ENCODE measurements at regions not wholly inside any gene's neighbourhood (a gene's known extent, or its start where the extent isn't known, plus 50 kb on each side); places are given as distances from the start of the nearest gene placed in this dataset.

DNA sequence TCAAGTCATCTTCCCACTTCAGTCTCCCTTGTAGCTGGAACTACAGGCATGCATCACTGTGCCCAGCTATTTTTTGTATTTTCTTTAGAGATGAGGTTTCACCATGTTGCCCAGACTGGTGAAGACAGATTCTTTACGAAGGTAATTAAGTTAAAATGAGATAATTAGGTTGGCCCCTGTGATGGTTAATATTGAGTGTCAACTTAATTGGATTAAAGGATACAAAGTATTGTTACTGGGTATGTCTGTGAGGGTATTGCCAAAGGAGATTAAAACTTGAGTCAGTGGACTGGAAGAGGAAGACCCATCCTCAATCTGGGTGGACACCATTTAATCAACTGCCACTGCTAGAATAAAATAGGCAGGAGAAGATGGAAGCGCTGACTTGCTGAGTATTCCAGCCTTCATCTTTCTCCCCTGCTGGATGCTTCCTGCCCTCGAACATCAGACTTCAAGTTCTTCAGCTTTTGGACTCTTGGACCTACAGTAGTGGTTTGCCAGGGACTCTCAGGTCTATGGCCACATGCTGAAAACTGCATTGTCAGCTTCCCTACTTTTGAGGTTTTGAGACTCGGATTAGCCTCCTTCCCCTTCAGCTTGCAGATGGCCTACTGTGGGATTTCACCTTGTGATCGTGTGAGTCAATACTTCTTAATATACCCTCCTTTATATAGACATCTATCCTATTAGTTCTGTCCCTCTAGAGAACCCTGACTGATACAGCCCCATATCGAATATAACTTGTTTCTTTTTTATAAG, 269.1 kb downstream of the TMX3 start:
- Histone ChIP-seq H3K4me1 (no peaks in the 10 kb centered on the region), H2AFZ (replicated peaks) (no peak overlapping the region), H3K4me3 (no peak overlapping the region), H3K27me3 (no peaks in the 10 kb centered on the region), H3K4me2 (no peak overlapping the region), H3K9ac (no peak overlapping the region), H3K9me3 (ENCODE audit: low read depth) (no peaks in the 10 kb centered on the region), H3K36me3 (no peaks in the 10 kb centered on the region), H3F3A (ENCODE audit: low read depth) (no peaks in the 10 kb centered on the region), H3K79me2 (ENCODE audit: low read depth) (no peaks in the 10 kb centered on the region), H4K20me1 (ENCODE audit: low read depth) (no peaks in the 10 kb centered on the region), H3K27ac (no peak overlapping the region)
- Mint-ChIP-seq H3K4me3 (no peak overlapping the region), H3K9me3 (no peaks in the 10 kb centered on the region), H3K27ac (no peak overlapping the region), H3K4me1 (no peaks in the 10 kb centered on the region), H3K36me3 (no peaks in the 10 kb centered on the region), H3K27me3 (ENCODE audit: insufficient read depth, low read depth) (peaks cover 2% of the 10 kb centered on the region)
- DNase-seq (ENCODE audit: low spot score): no peak
- TF ChIP-seq EZH2 (IDR thresholded peaks at IDR 0.05) (no peak), EZH2phosphoT487 (IDR thresholded peaks at IDR 0.05) (peak; percentile 35)

DNA sequence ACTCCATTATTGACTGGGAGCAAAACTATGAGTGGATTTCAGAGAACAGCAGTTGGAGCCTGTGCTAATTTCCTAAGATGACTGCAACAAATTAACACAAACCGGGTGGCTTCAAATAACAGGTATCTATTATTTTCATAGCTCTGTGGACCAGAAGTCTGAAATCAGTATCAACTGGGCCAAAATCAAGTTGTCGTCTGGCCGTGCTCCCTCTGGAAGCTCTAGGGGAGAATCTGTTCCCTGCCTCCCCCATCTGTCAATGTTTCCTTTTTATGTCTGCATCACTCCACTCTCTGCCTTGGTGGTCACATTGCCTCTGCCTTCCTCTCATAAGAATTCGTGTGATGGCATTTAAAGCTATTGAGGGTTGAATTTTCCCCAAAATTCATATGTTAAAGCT, 269.8 kb downstream of the TMX3 start:
- Histone ChIP-seq H4K20me1 (ENCODE audit: low read depth) (no peaks in the 10 kb centered on the region), H3K36me3 (no peaks in the 10 kb centered on the region), H3K79me2 (ENCODE audit: low read depth) (no peaks in the 10 kb centered on the region), H3K4me2 (no peak overlapping the region), H3K4me3 (no peak overlapping the region), H3K4me1 (peaks cover 7% of the 10 kb centered on the region), H2AFZ (replicated peaks) (no peak overlapping the region), H3K27me3 (no peaks in the 10 kb centered on the region), H3K9me3 (ENCODE audit: low read depth) (no peaks in the 10 kb centered on the region), H3F3A (ENCODE audit: low read depth) (no peaks in the 10 kb centered on the region), H3K9ac (no peak overlapping the region), H3K27ac (no peak overlapping the region)
- Mint-ChIP-seq H3K9me3 (no peaks in the 10 kb centered on the region), H3K27me3 (ENCODE audit: insufficient read depth, low read depth) (peaks cover 2% of the 10 kb centered on the region), H3K27ac (no peak overlapping the region), H3K4me1 (peaks cover 3% of the 10 kb centered on the region), H3K4me3 (no peak overlapping the region), H3K36me3 (no peaks in the 10 kb centered on the region)
- DNase-seq (ENCODE audit: low spot score): no peak
- TF ChIP-seq EZH2phosphoT487 (IDR thresholded peaks at IDR 0.05) (no peak), EZH2 (IDR thresholded peaks at IDR 0.05) (no peak)
- TF ChIP-seq, protein P1, sequence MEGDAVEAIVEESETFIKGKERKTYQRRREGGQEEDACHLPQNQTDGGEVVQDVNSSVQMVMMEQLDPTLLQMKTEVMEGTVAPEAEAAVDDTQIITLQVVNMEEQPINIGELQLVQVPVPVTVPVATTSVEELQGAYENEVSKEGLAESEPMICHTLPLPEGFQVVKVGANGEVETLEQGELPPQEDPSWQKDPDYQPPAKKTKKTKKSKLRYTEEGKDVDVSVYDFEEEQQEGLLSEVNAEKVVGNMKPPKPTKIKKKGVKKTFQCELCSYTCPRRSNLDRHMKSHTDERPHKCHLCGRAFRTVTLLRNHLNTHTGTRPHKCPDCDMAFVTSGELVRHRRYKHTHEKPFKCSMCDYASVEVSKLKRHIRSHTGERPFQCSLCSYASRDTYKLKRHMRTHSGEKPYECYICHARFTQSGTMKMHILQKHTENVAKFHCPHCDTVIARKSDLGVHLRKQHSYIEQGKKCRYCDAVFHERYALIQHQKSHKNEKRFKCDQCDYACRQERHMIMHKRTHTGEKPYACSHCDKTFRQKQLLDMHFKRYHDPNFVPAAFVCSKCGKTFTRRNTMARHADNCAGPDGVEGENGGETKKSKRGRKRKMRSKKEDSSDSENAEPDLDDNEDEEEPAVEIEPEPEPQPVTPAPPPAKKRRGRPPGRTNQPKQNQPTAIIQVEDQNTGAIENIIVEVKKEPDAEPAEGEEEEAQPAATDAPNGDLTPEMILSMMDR (IDR thresholded peaks at IDR 0.05): no peak

DNA sequence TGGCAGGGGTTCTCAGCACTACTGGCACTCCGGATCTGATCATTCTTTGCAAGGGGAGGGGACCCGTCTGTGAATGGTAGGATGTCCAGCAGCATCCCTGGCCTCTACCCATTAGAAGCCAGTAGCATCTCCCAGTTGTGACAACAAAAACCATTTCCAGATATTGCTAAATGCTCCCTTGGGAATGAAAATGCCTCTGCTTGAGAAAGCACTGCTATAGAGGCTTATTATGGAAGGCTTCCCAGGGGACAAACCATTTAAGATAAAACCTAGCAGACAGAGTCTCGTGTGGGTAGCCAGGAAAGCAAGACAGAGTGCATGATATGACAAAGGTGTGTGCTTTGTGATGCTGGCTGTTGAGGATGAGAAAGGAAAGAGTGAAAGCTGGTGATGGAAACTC, 273.7 kb downstream of the TMX3 start:
- Mint-ChIP-seq H3K27ac (peak overlapping the region; percentile 5), H3K27me3 (ENCODE audit: insufficient read depth, low read depth) (no peaks in the 10 kb centered on the region), H3K4me1 (peaks cover 19% of the 10 kb centered on the region), H3K4me3 (no peak overlapping the region), H3K9me3 (peaks cover 11% of the 10 kb centered on the region), H3K36me3 (peaks cover 5% of the 10 kb centered on the region)
- Histone ChIP-seq H3K9me3 (ENCODE audit: low read depth) (no peaks in the 10 kb centered on the region), H3K36me3 (no peaks in the 10 kb centered on the region), H3K4me1 (peaks cover 24% of the 10 kb centered on the region), H3K27me3 (no peaks in the 10 kb centered on the region), H3K79me2 (ENCODE audit: low read depth) (no peaks in the 10 kb centered on the region), H4K20me1 (ENCODE audit: low read depth) (no peaks in the 10 kb centered on the region), H3K27ac (no peak overlapping the region), H3K4me2 (no peak overlapping the region), H3F3A (ENCODE audit: low read depth) (no peaks in the 10 kb centered on the region), H3K4me3 (no peak overlapping the region), H3K9ac (no peak overlapping the region), H2AFZ (replicated peaks) (peak overlapping the region; percentile 50)
- no peak for DNase-seq (ENCODE audit: low spot score)
- no peak for TF ChIP-seq EZH2 (IDR thresholded peaks at IDR 0.05)
- TF ChIP-seq, protein P1 (IDR thresholded peaks at IDR 0.05): no peak
- no peak for TF ChIP-seq EZH2phosphoT487 (IDR thresholded peaks at IDR 0.05)

DNA sequence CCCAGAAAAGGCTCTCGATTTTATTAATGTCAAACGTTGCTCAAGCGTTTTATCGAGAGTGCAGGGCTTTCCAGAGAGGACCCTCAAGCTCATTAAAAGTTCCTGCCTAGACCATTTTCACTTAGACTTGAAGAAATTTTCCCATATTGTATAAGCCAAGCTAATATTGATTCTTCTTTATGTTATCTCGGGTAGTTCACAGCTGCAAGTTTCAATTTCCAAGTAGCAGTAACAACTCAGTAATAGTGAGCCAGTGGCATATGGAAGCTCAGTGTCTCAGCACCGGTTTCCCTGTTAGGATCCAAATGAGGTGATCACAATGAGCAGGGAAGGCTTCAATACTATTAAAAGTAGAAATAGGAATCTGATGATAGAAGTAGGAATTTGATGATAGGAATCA, 274.5 kb downstream of the TMX3 start:
- peaks cover 5% of the 10 kb centered on the region for H3K36me3 Mint-ChIP-seq
- H3K4me1 Mint-ChIP-seq: peaks cover 19% of the 10 kb centered on the region
- H3K4me3 ChIP-seq: no peak overlapping the region
- no peaks in the 10 kb centered on the region for H3K36me3 ChIP-seq
- H3K9ac ChIP-seq: no peak overlapping the region
- peak overlapping the region; percentile 63 for H2AFZ ChIP-seq (replicated peaks)
- H3K4me3 Mint-ChIP-seq: no peak overlapping the region
- H3K79me2 ChIP-seq (ENCODE audit: low read depth): no peaks in the 10 kb centered on the region
- no peaks in the 10 kb centered on the region for H3K27me3 ChIP-seq
- TF ChIP-seq EZH2phosphoT487 (IDR thresholded peaks at IDR 0.05) (no peak), EZH2 (IDR thresholded peaks at IDR 0.05) (no peak)
- TF ChIP-seq, protein P1 (IDR thresholded peaks at IDR 0.05): no peak
- no peak for DNase-seq (ENCODE audit: low spot score)
- peaks cover 24% of the 10 kb centered on the region for H3K4me1 ChIP-seq
- H3K9me3 Mint-ChIP-seq: peaks cover 11% of the 10 kb centered on the region
- no peak overlapping the region for H3K4me2 ChIP-seq
- no peaks in the 10 kb centered on the region for H3K9me3 ChIP-seq (ENCODE audit: low read depth)
- H4K20me1 ChIP-seq (ENCODE audit: low read depth): no peaks in the 10 kb centered on the region
- H3F3A ChIP-seq (ENCODE audit: low read depth): no peaks in the 10 kb centered on the region
- peak overlapping the region; percentile 23 for H3K27ac Mint-ChIP-seq
- H3K27me3 Mint-ChIP-seq (ENCODE audit: insufficient read depth, low read depth): no peaks in the 10 kb centered on the region
- H3K27ac ChIP-seq: no peak overlapping the region
